ENCODE measurements at regions not wholly inside any gene's neighbourhood (a gene's known extent, or its start where the extent isn't known, plus 50 kb on each side); places are given as distances from the start of the nearest gene placed in this dataset.

DNA sequence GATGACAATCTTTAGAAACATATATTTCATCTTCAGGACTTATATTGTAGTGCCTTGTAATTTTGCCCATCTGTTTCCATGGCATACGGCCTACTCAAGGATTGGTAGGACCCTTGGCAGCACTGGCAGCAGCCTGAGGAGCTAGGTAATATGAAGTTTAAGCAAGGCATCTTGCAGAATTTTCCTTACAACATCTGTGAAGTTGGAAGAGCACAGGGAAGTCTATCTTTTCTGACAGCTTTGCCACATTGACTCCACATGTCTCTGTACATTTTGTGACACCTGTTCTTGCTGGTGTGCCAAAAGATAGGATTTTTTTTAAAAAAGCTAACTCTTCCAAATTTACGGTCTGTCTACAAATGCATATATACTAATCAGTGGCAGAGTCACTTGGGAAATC, 1235.2 kb downstream of the PCDH7 start:
- H3K27me3 ChIP-seq (ENCODE audit: insufficient read depth, low read length) = no peaks in the 10 kb centered on the region
- no peak overlapping the region for H3K27ac ChIP-seq (ENCODE audit: low read depth, low read length, poor library complexity, severe bottlenecking)
- H3K4me1 ChIP-seq (ENCODE audit: insufficient read depth, low read length, severe bottlenecking) = no peaks in the 10 kb centered on the region
- H3K9me2 ChIP-seq (ENCODE audit: low read depth, low read length) = no peaks in the 10 kb centered on the region
- no peaks in the 10 kb centered on the region for H3K79me2 ChIP-seq (ENCODE audit: insufficient read depth, low read length)
- H3K36me3 ChIP-seq (ENCODE audit: insufficient read depth, low read length) = no peaks in the 10 kb centered on the region
- no peaks in the 10 kb centered on the region for H4K20me1 ChIP-seq (ENCODE audit: insufficient read depth, low read length)
- no peak overlapping the region for H2AFZ ChIP-seq (ENCODE audit: low read length)
- no peak for TF ChIP-seq EZH2 (IDR thresholded peaks at IDR 0.05; ENCODE audit: borderline replicate concordance, low read length)
- TF ChIP-seq, protein P1, sequence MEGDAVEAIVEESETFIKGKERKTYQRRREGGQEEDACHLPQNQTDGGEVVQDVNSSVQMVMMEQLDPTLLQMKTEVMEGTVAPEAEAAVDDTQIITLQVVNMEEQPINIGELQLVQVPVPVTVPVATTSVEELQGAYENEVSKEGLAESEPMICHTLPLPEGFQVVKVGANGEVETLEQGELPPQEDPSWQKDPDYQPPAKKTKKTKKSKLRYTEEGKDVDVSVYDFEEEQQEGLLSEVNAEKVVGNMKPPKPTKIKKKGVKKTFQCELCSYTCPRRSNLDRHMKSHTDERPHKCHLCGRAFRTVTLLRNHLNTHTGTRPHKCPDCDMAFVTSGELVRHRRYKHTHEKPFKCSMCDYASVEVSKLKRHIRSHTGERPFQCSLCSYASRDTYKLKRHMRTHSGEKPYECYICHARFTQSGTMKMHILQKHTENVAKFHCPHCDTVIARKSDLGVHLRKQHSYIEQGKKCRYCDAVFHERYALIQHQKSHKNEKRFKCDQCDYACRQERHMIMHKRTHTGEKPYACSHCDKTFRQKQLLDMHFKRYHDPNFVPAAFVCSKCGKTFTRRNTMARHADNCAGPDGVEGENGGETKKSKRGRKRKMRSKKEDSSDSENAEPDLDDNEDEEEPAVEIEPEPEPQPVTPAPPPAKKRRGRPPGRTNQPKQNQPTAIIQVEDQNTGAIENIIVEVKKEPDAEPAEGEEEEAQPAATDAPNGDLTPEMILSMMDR (IDR thresholded peaks at IDR 0.05; ENCODE audit: low read length) = no peak
- no peak overlapping the region for H3K4me3 ChIP-seq (ENCODE audit: low read depth, low read length, poor library complexity, severe bottlenecking)
- H3K9ac ChIP-seq (ENCODE audit: low read length) = no peak overlapping the region
- H3K4me2 ChIP-seq (ENCODE audit: low read length) = no peak overlapping the region
- no peaks in the 10 kb centered on the region for H3F3A ChIP-seq (ENCODE audit: insufficient read depth, low read length)
- H3K9me3 ChIP-seq (ENCODE audit: low read length) = no peaks in the 10 kb centered on the region

DNA sequence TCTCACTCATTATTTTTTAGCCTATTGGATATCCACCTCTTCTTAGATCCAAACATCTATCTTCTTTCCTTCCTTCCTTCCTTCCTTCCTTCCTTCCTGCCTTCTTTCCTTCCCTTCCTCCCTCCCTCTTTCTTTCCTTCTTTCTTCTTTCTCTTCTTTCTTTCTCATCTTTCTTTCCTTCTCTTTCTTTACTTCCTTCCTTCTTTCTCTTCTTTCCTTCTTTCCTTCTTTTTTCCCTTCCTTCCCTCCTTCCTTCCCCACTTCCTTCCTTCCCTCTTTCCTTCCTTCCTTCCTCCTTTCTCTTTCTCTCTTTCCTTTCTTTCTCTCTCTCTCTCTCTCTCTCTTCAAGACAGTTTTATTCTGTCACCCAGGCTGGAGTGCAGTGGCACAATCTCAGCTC, 1239.8 kb downstream of the PCDH7 start:
- Histone ChIP-seq H3K4me1 (ENCODE audit: insufficient read depth, low read length, severe bottlenecking) (no peaks in the 10 kb centered on the region), H3F3A (ENCODE audit: insufficient read depth, low read length) (no peaks in the 10 kb centered on the region), H4K20me1 (ENCODE audit: insufficient read depth, low read length) (no peaks in the 10 kb centered on the region), H3K79me2 (ENCODE audit: insufficient read depth, low read length) (no peaks in the 10 kb centered on the region), H3K27me3 (ENCODE audit: insufficient read depth, low read length) (no peaks in the 10 kb centered on the region), H3K9me2 (ENCODE audit: low read depth, low read length) (no peaks in the 10 kb centered on the region), H3K9me3 (ENCODE audit: low read length) (no peaks in the 10 kb centered on the region), H3K4me3 (ENCODE audit: low read depth, low read length, poor library complexity, severe bottlenecking) (no peak overlapping the region), H3K36me3 (ENCODE audit: insufficient read depth, low read length) (no peaks in the 10 kb centered on the region), H3K4me2 (ENCODE audit: low read length) (no peak overlapping the region), H3K27ac (ENCODE audit: low read depth, low read length, poor library complexity, severe bottlenecking) (no peak overlapping the region), H3K9ac (ENCODE audit: low read length) (no peak overlapping the region), H2AFZ (ENCODE audit: low read length) (no peak overlapping the region)
- TF ChIP-seq, protein P1 (IDR thresholded peaks at IDR 0.05; ENCODE audit: low read length) = no peak
- no peak for TF ChIP-seq EZH2 (IDR thresholded peaks at IDR 0.05; ENCODE audit: borderline replicate concordance, low read length)

DNA sequence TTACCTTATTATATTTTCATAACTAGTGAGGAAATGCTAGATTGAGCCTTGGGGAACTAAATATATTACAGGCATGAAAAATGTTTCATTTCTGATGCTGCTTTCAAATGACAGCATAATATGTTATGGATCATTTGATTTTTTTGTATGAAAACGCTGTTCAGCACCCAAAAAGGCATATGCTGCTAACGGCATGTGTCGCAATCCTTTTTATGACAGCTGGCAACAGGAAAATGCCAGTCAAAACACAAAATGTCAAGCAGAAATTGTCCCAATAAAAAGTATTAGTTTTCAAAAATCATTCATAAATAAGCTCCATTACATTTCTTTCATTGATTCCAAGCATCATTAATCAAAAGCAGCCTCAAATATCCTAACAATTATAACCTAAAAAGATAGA, 1244.5 kb downstream of the PCDH7 start:
- TF ChIP-seq, protein P1 (IDR thresholded peaks at IDR 0.05; ENCODE audit: low read length) = no peak
- no peak for TF ChIP-seq EZH2 (IDR thresholded peaks at IDR 0.05; ENCODE audit: borderline replicate concordance, low read length)
- Histone ChIP-seq H3K4me2 (ENCODE audit: low read length) (no peak overlapping the region), H3K27ac (ENCODE audit: low read depth, low read length, poor library complexity, severe bottlenecking) (no peak overlapping the region), H3K36me3 (ENCODE audit: insufficient read depth, low read length) (no peaks in the 10 kb centered on the region), H4K20me1 (ENCODE audit: insufficient read depth, low read length) (no peaks in the 10 kb centered on the region), H3K9ac (ENCODE audit: low read length) (no peak overlapping the region), H3K79me2 (ENCODE audit: insufficient read depth, low read length) (no peaks in the 10 kb centered on the region), H3F3A (ENCODE audit: insufficient read depth, low read length) (no peaks in the 10 kb centered on the region), H3K4me3 (ENCODE audit: low read depth, low read length, poor library complexity, severe bottlenecking) (no peak overlapping the region), H3K9me2 (ENCODE audit: low read depth, low read length) (no peaks in the 10 kb centered on the region), H2AFZ (ENCODE audit: low read length) (no peak overlapping the region), H3K27me3 (ENCODE audit: insufficient read depth, low read length) (no peaks in the 10 kb centered on the region), H3K4me1 (ENCODE audit: insufficient read depth, low read length, severe bottlenecking) (no peaks in the 10 kb centered on the region), H3K9me3 (ENCODE audit: low read length) (no peaks in the 10 kb centered on the region)

Measured in OCI-LY1 (cell line).